Activated CD4-positive, alpha-beta T cell treated with anti-CD3 and anti-CD28 coated beads, Interleukin-2, amount 50 U/mL, for 24 hours (primary cell): ENCODE measurements at regions not wholly inside any gene's neighbourhood (a gene's known extent, or its start where the extent isn't known, plus 50 kb on each side); places are given as distances from the start of the nearest gene placed in this dataset.
"Not testable (repeated sequence)": the region's sequence is repeated elsewhere in the genome, so short reads cannot be mapped to it uniquely, and the experiment has no call there.

ENCODE experiments used
- DNase-seq, 2 donors: peaks; one replicate each; pipeline ENCODE4 v3.0.0-alpha.2; 2020; ENCODE audit warnings: low read depth in 1 of 2, low spot score in 1 of 2

GRCh38 chr2:44084850-44085249 is 83.8 kb upstream of the PPM1B start:
- DNase-seq: no peak

- no peak for DNase-seq
Measured at GRCh38 chr2:44086629-44087028, 82.0 kb upstream of the PPM1B start.

- peak; percentile 77 to 83 for DNase-seq
Measured at GRCh38 chr2:44087036-44087713, 81.5 kb upstream of the PPM1B start.

- no peak for DNase-seq
Measured at GRCh38 chr2:44087714-44088092, 81.0 kb upstream of the PPM1B start.

GRCh38 chr2:44092519-44092918 is 76.2 kb upstream of the PPM1B start:
- DNase-seq: not testable (repeated sequence)

GRCh38 chr2:44093970-44094369 is 74.7 kb upstream of the PPM1B start:
- no peak for DNase-seq

GRCh38 chr2:44097322-44097907 is 71.3 kb upstream of the PPM1B start:
- DNase-seq: no peak

- DNase-seq: no peak
Measured at GRCh38 chr2:44098050-44098449, 70.6 kb upstream of the PPM1B start.

GRCh38 chr2:44098891-44099290 is 69.8 kb upstream of the PPM1B start:
- DNase-seq: no peak

- no peak for DNase-seq
Measured at GRCh38 chr2:44100351-44100750, 68.3 kb upstream of the PPM1B start.

GRCh38 chr2:44101246-44101645 is 67.4 kb upstream of the PPM1B start:
- DNase-seq: no peak

- DNase-seq: no peak
Measured at GRCh38 chr2:44102790-44103562, 65.7 kb upstream of the PPM1B start.

- DNase-seq: no peak
Measured at GRCh38 chr2:44103639-44104038, 65.0 kb upstream of the PPM1B start.

GRCh38 chr2:44104855-44105271 is 63.8 kb upstream of the PPM1B start:
- no peak for DNase-seq

- not testable (repeated sequence) for DNase-seq
Measured at GRCh38 chr2:44106509-44106908, 62.2 kb upstream of the PPM1B start.

- DNase-seq: no peak
Measured at GRCh38 chr2:44107086-44107740, 61.5 kb upstream of the PPM1B start.

GRCh38 chr2:44107974-44108373 is 60.7 kb upstream of the PPM1B start:
- no peak for DNase-seq

GRCh38 chr2:44109166-44109565 is 59.5 kb upstream of the PPM1B start:
- DNase-seq: no peak

GRCh38 chr2:44110444-44110843 is 58.2 kb upstream of the PPM1B start:
- DNase-seq: no peak

- DNase-seq: no peak
Measured at GRCh38 chr2:44112096-44112495, 56.6 kb upstream of the PPM1B start.

- DNase-seq: no peak
Measured at GRCh38 chr2:44116319-44116718, 52.4 kb upstream of the PPM1B start.

GRCh38 chr2:44118257-44118656 is 50.4 kb upstream of the PPM1B start:
- DNase-seq: no peak
